Peyer's patch (tissue), 4 donors: ENCODE measurements at regions not wholly inside any gene's neighbourhood (a gene's known extent, or its start where the extent isn't known, plus 50 kb on each side); places are given as distances from the start of the nearest gene placed in this dataset.

ENCODE experiments used
- POLR2A ChIP-seq, 2 donors: fragments of 450-650 bp; IDR thresholded peaks; one replicate each; pipeline ENCODE4 v1.5.1; 2017; ENCODE audit warnings: antibody characterized with exemption in 2 of 2, mild to moderate bottlenecking in 2 of 2, moderate library complexity in 2 of 2
- TF ChIP-seq, protein P1 (sequence below), 6 experiments: fragments of 450-650 bp in 4 of 6; fragments of 200-600 bp in 2 of 6; sonication (generic) in 1 of 6; IDR thresholded peaks; one replicate each; pipeline ENCODE4 v1.5.1; 2017 to 2019; ENCODE audit warnings: antibody characterized with exemption in 6 of 6, mild to moderate bottlenecking in 3 of 6, moderate library complexity in 1 of 6

DNA sequence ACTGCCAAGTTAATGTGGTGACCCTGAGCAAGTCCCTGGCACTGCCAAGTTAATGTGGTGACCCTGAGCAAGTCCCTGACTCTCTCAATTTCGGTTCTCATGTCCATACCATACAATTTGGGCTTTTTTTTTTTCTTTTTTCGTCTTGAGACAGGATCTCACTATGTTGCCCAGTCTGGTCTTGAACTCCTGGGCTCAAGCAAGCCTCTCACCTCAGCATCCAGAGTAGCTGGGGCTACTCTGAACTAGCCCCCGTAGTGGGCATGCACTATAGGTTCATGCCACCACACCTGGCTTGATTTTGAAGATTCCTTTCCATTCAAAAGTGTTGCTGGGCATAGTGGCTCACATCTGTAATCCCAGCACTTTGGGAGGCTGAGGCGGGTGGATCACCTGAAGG, 100.0 kb upstream of the FOXP4 start:
- TF ChIP-seq, protein P1, sequence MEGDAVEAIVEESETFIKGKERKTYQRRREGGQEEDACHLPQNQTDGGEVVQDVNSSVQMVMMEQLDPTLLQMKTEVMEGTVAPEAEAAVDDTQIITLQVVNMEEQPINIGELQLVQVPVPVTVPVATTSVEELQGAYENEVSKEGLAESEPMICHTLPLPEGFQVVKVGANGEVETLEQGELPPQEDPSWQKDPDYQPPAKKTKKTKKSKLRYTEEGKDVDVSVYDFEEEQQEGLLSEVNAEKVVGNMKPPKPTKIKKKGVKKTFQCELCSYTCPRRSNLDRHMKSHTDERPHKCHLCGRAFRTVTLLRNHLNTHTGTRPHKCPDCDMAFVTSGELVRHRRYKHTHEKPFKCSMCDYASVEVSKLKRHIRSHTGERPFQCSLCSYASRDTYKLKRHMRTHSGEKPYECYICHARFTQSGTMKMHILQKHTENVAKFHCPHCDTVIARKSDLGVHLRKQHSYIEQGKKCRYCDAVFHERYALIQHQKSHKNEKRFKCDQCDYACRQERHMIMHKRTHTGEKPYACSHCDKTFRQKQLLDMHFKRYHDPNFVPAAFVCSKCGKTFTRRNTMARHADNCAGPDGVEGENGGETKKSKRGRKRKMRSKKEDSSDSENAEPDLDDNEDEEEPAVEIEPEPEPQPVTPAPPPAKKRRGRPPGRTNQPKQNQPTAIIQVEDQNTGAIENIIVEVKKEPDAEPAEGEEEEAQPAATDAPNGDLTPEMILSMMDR (IDR thresholded peaks at IDR 0.05) = no peak
- no peak for TF ChIP-seq POLR2A (IDR thresholded peaks at IDR 0.05)
